H9 (cell line): ENCODE measurements at regions not wholly inside any gene's neighbourhood (a gene's known extent, or its start where the extent isn't known, plus 50 kb on each side); places are given as distances from the start of the nearest gene placed in this dataset.

Source experiments
- DNase-seq: peaks from one replicate; pipeline ENCODE4 v3.0.0-alpha.2; 2017
- H2AFZ ChIP-seq: one replicate; pipeline ENCODE4 v1.6.1; 2013; ENCODE audit warnings: mild to moderate bottlenecking, low read length, control low read depth, moderate library complexity
- H2AK5ac ChIP-seq: 2 replicates; pipeline ENCODE4 v1.6.1; 2013; ENCODE audit warnings: low read length, control low read depth, mixed read lengths; ENCODE audit not compliant: insufficient read length
- H2BK120ac ChIP-seq: one replicate; pipeline ENCODE4 v1.6.1; 2013; ENCODE audit warnings: low read depth, mild to moderate bottlenecking, low read length, control low read depth, inconsistent platforms; ENCODE audit not compliant: poor library complexity, severe bottlenecking
- H2BK12ac ChIP-seq: 2 replicates; pipeline ENCODE4 v1.6.1; 2013; ENCODE audit warnings: low read length, control low read depth, mixed read lengths, low read depth; ENCODE audit not compliant: insufficient read length
- H2BK15ac ChIP-seq: 2 replicates; pipeline ENCODE4 v1.6.1; 2013; ENCODE audit warnings: low read depth, low read length, control low read depth
- H2BK20ac ChIP-seq: one replicate; pipeline ENCODE4 v1.6.1; 2013; ENCODE audit warnings: low read depth, mild to moderate bottlenecking, low read length, control low read depth, inconsistent platforms; ENCODE audit not compliant: poor library complexity, severe bottlenecking
- H2BK5ac ChIP-seq: 2 replicates; pipeline ENCODE4 v1.6.1; 2013; ENCODE audit warnings: low read length, control low read depth, mixed read lengths; ENCODE audit not compliant: insufficient read length
- H3K14ac ChIP-seq: 2 replicates; pipeline ENCODE4 v1.6.1; 2013; ENCODE audit warnings: low read length, control low read depth; ENCODE audit not compliant: insufficient read depth
- H3K18ac ChIP-seq: 2 replicates; pipeline ENCODE4 v1.6.1; 2013; ENCODE audit warnings: low read depth, mild to moderate bottlenecking, mixed read lengths, low read length, control low read depth; ENCODE audit not compliant: insufficient read length
- H3K23ac ChIP-seq: 2 replicates; pipeline ENCODE4 v1.6.1; 2013; ENCODE audit warnings: low read length, control low read depth, mixed read lengths, low read depth; ENCODE audit not compliant: insufficient read length
- H3K23me2 ChIP-seq: 2 replicates; pipeline ENCODE4 v1.6.1; 2013; ENCODE audit warnings: low read depth, mild to moderate bottlenecking, mixed read lengths, low read length, control low read depth; ENCODE audit not compliant: insufficient read length, poor library complexity, severe bottlenecking
- H3K27ac ChIP-seq: 2 replicates; pipeline ENCODE4 v1.5.1; 2013; ENCODE audit warnings: low read length, control low read depth, mixed read lengths, low read depth; ENCODE audit not compliant: insufficient read length
- H3K27me3 ChIP-seq: 2 replicates; pipeline ENCODE4 v1.6.1; 2013; ENCODE audit warnings: low read length, control low read depth, inconsistent platforms; ENCODE audit not compliant: insufficient read depth
- H3K4ac ChIP-seq: 2 replicates; pipeline ENCODE4 v1.6.1; 2013; ENCODE audit warnings: low read depth, mild to moderate bottlenecking, control low read depth, inconsistent platforms, low read length, moderate library complexity
- H3K4me1 ChIP-seq: 2 replicates; pipeline ENCODE4 v1.6.1; 2013; ENCODE audit warnings: low read length, control low read depth, inconsistent platforms; ENCODE audit not compliant: insufficient read depth
- H3K4me2 ChIP-seq: 2 replicates; pipeline ENCODE4 v1.6.1; 2013; ENCODE audit warnings: low read length, control low read depth, mixed read lengths; ENCODE audit not compliant: insufficient read length, insufficient read depth
- H3K56ac ChIP-seq: 2 replicates; pipeline ENCODE4 v1.6.1; 2013; ENCODE audit warnings: low read depth, mild to moderate bottlenecking, mixed read lengths, low read length, control low read depth; ENCODE audit not compliant: insufficient read length
- H3K79me1 ChIP-seq: 2 replicates; pipeline ENCODE4 v1.6.1; 2013; ENCODE audit warnings: low read depth, mild to moderate bottlenecking, moderate library complexity, low read length, control low read depth, inconsistent platforms; ENCODE audit not compliant: insufficient read depth, poor library complexity, severe bottlenecking
- H3K79me2 ChIP-seq: 2 replicates; pipeline ENCODE4 v1.6.1; 2013; ENCODE audit warnings: low read length, control low read depth, inconsistent platforms; ENCODE audit not compliant: insufficient read depth
- H3K9ac ChIP-seq: 2 replicates; pipeline ENCODE4 v1.6.1; 2013; ENCODE audit warnings: low read length, control low read depth, mixed read lengths; ENCODE audit not compliant: insufficient read length; ENCODE audit errors: extremely low read depth
- H3K9me3 ChIP-seq: one replicate; pipeline ENCODE4 v1.6.1; 2013; ENCODE audit warnings: low read depth, low read length, inconsistent platforms; ENCODE audit not compliant: control insufficient read depth
- H3T11ph ChIP-seq: one replicate; pipeline ENCODE4 v1.6.1; 2013; ENCODE audit warnings: mild to moderate bottlenecking, low read length, control low read depth, inconsistent platforms
- H4K20me1 ChIP-seq: one replicate; pipeline ENCODE4 v1.6.1; 2013; ENCODE audit not compliant: control insufficient read depth, insufficient read length, insufficient read depth
- H4K5ac ChIP-seq: 2 replicates; pipeline ENCODE4 v1.6.1; 2013; ENCODE audit warnings: low read depth, mild to moderate bottlenecking, mixed read lengths, low read length, control low read depth; ENCODE audit not compliant: insufficient read length
- H4K8ac ChIP-seq: replicated peaks from 2 replicates; pipeline ENCODE4 v1.6.1; 2013; ENCODE audit warnings: low read length, control low read depth, mixed read lengths, low read depth; ENCODE audit not compliant: insufficient read length
- H4K91ac ChIP-seq: 2 replicates; pipeline ENCODE4 v1.6.1; 2013; ENCODE audit warnings: low read depth, mild to moderate bottlenecking, moderate library complexity, mixed read lengths, low read length, control low read depth; ENCODE audit not compliant: insufficient read length
- H3K27ac Mint-ChIP-seq, 3 experiments: 2 replicates in 2 of 3; 3 replicates in 1 of 3; pipeline ENCODE4 v1.8.0; 2020 to 2021; ENCODE audit warnings: mixed read lengths in 3 of 3, mild to moderate bottlenecking in 1 of 3, moderate library complexity in 1 of 3
- H3K27me3 Mint-ChIP-seq: 2 replicates; pipeline ENCODE4 v1.8.0; 2021; ENCODE audit warnings: low read depth, mild to moderate bottlenecking, moderate library complexity, mixed read lengths
- H3K36me3 Mint-ChIP-seq, 3 experiments: 2 replicates in 2 of 3; 3 replicates in 1 of 3; pipeline ENCODE4 v1.8.0; 2020 to 2021; ENCODE audit warnings: low read depth in 3 of 3, mixed read lengths in 3 of 3; ENCODE audit not compliant: insufficient read depth in 1 of 3
- H3K4me1 Mint-ChIP-seq, 2 experiments: 2 replicates each; pipeline ENCODE4 v1.8.0; 2020; ENCODE audit warnings: mixed read lengths in 2 of 2
- H3K4me3 Mint-ChIP-seq, 2 experiments: 2 replicates in 1 of 2; 3 replicates in 1 of 2; pipeline ENCODE4 v1.8.0; 2020 to 2021; ENCODE audit warnings: mild to moderate bottlenecking in 2 of 2, mixed read lengths in 2 of 2, moderate library complexity in 1 of 2
- H3K9me3 Mint-ChIP-seq, 2 experiments: 2 replicates in 1 of 2; 3 replicates in 1 of 2; pipeline ENCODE4 v1.8.0; 2020; ENCODE audit warnings: mild to moderate bottlenecking in 2 of 2, mixed read lengths in 2 of 2, moderate library complexity in 1 of 2
- WGBS: extraction: QIAGEN DNeasy Blood & Tissue Kit; methylation state at CpG from one replicate; pipeline ENCODE4 v1.1.7; 2013; ENCODE audit warnings: missing lambda C conversion rate, low lambda C conversion rate, mixed read lengths; ENCODE audit not compliant: insufficient read length; ENCODE audit errors: extremely low coverage; 5-methylcytosine and 5-hydroxymethylcytosine counted together
- TF ChIP-seq, protein P1 (sequence below): fragments of 200-600 bp; sonication (generic); conservative IDR thresholded peaks from 3 replicates; pipeline ENCODE4 v1.8.0; 2021; ENCODE audit warnings: antibody characterized with exemption, mild to moderate bottlenecking

GRCh38 chr12:33253178-33253577 lies 186.4 kb downstream of the SYT10 start:
- Histone ChIP-seq H3K79me2 (no peaks in the 10 kb centered on the region), H3K4me1 (no peaks in the 10 kb centered on the region), H3K14ac (no peak overlapping the region), H4K5ac (no peak overlapping the region), H2AK5ac (no peak overlapping the region), H2BK120ac (no peak overlapping the region), H3K9me3 (no peaks in the 10 kb centered on the region), H4K91ac (no peak overlapping the region), H2AFZ (no peak overlapping the region), H2BK5ac (no peak overlapping the region), H2BK15ac (no peak overlapping the region), H3K18ac (no peak overlapping the region), H2BK20ac (no peak overlapping the region), H2BK12ac (no peak overlapping the region), H3T11ph (no peak overlapping the region), H3K4me2 (no peak overlapping the region), H3K27ac (no peak overlapping the region), H3K23me2 (no peaks in the 10 kb centered on the region), H4K20me1 (no peaks in the 10 kb centered on the region), H3K4ac (no peak overlapping the region), H4K8ac (no peak overlapping the region), H3K56ac (no peak overlapping the region), H3K9ac (no peak overlapping the region), H3K27me3 (no peaks in the 10 kb centered on the region), H3K23ac (no peak overlapping the region), H3K79me1 (no peaks in the 10 kb centered on the region)
- WGBS: no CpG with 5 or more reads among the region's 1 CpG
- Mint-ChIP-seq H3K27ac (no peak overlapping the region), H3K9me3 (no peaks in the 10 kb centered on the region; a peak in 1 of 5 replicates), H3K4me1 (peaks cover 0 to 2% of the 10 kb centered on the region in 2 experiments; a peak in 1 of 4 replicates), H3K27me3 (no peaks in the 10 kb centered on the region), H3K4me3 (no peak overlapping the region), H3K36me3 (no peaks in the 10 kb centered on the region)
- DNase-seq: no peak
- TF ChIP-seq, protein P1, sequence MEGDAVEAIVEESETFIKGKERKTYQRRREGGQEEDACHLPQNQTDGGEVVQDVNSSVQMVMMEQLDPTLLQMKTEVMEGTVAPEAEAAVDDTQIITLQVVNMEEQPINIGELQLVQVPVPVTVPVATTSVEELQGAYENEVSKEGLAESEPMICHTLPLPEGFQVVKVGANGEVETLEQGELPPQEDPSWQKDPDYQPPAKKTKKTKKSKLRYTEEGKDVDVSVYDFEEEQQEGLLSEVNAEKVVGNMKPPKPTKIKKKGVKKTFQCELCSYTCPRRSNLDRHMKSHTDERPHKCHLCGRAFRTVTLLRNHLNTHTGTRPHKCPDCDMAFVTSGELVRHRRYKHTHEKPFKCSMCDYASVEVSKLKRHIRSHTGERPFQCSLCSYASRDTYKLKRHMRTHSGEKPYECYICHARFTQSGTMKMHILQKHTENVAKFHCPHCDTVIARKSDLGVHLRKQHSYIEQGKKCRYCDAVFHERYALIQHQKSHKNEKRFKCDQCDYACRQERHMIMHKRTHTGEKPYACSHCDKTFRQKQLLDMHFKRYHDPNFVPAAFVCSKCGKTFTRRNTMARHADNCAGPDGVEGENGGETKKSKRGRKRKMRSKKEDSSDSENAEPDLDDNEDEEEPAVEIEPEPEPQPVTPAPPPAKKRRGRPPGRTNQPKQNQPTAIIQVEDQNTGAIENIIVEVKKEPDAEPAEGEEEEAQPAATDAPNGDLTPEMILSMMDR: no peak
